ENCODE measurements at regions not wholly inside any gene's neighbourhood (a gene's known extent, or its start where the extent isn't known, plus 50 kb on each side); places are given as distances from the start of the nearest gene placed in this dataset.

GRCh38 chr6:27025351-27025750, 222.2 kb upstream of the PRSS16 start:
- Histone ChIP-seq H3K9me3 (ENCODE audit: insufficient read depth, low read length) (no peaks in the 10 kb centered on the region), H3K4me3 (ENCODE audit: insufficient read depth, low read length, poor library complexity, severe bottlenecking) (no peak overlapping the region), H3K27me3 (ENCODE audit: low read length) (0 out of 2 replicates have a peak, but pooled peaks cover 3% of the 10 kb centered on the region), H3K79me2 (ENCODE audit: insufficient read depth, low read length) (no peaks in the 10 kb centered on the region), H3F3A (ENCODE audit: insufficient read depth) (no peaks in the 10 kb centered on the region), H3K9me2 (replicated peaks; ENCODE audit: insufficient read depth, low read length) (no peaks in the 10 kb centered on the region), H3K4me2 (ENCODE audit: low read depth, low read length, poor library complexity, severe bottlenecking) (no peak overlapping the region), H2AFZ (ENCODE audit: low read depth, low read length, severe bottlenecking) (no peak overlapping the region), H3K9ac (ENCODE audit: low read length) (no peak overlapping the region), H3K27ac (ENCODE audit: low read depth, low read length) (no peak overlapping the region), H3K36me3 (ENCODE audit: low read length) (no peaks in the 10 kb centered on the region), H4K20me1 (ENCODE audit: low read depth, low read length) (no peaks in the 10 kb centered on the region)
- TF ChIP-seq CTCF (IDR thresholded peaks at IDR 0.05; ENCODE audit: insufficient read depth, low read length, poor library complexity, severe bottlenecking) = no peak
- TF ChIP-seq EZH2phosphoT487 (conservative IDR thresholded peaks at IDR 0.05; ENCODE audit: low read length) = no peak

GRCh38 chr6:27026361-27026760, 221.1 kb upstream of the PRSS16 start:
- Histone ChIP-seq H3K4me2 (ENCODE audit: low read depth, low read length, poor library complexity, severe bottlenecking) (no peak overlapping the region), H4K20me1 (ENCODE audit: low read depth, low read length) (no peaks in the 10 kb centered on the region), H2AFZ (ENCODE audit: low read depth, low read length, severe bottlenecking) (no peak overlapping the region), H3K9ac (ENCODE audit: low read length) (no peak overlapping the region), H3K27me3 (ENCODE audit: low read length) (0 out of 2 replicates have a peak, but pooled peaks cover 3% of the 10 kb centered on the region), H3K27ac (ENCODE audit: low read depth, low read length) (no peak overlapping the region), H3K9me3 (ENCODE audit: insufficient read depth, low read length) (no peaks in the 10 kb centered on the region), H3K36me3 (ENCODE audit: low read length) (no peaks in the 10 kb centered on the region), H3K79me2 (ENCODE audit: insufficient read depth, low read length) (no peaks in the 10 kb centered on the region), H3K9me2 (replicated peaks; ENCODE audit: insufficient read depth, low read length) (no peaks in the 10 kb centered on the region), H3K4me3 (ENCODE audit: insufficient read depth, low read length, poor library complexity, severe bottlenecking) (no peak overlapping the region), H3F3A (ENCODE audit: insufficient read depth) (no peaks in the 10 kb centered on the region)
- TF ChIP-seq CTCF (IDR thresholded peaks at IDR 0.05; ENCODE audit: insufficient read depth, low read length, poor library complexity, severe bottlenecking) (no peak), EZH2phosphoT487 (conservative IDR thresholded peaks at IDR 0.05; ENCODE audit: low read length) (no peak)

GRCh38 chr6:27031302-27031701, 216.2 kb upstream of the PRSS16 start:
- no peak overlapping the region for H3K27ac ChIP-seq (ENCODE audit: low read depth, low read length)
- H3K4me2 ChIP-seq (ENCODE audit: low read depth, low read length, poor library complexity, severe bottlenecking) = no peak overlapping the region
- no peaks in the 10 kb centered on the region for H4K20me1 ChIP-seq (ENCODE audit: low read depth, low read length)
- H3K4me3 ChIP-seq (ENCODE audit: insufficient read depth, low read length, poor library complexity, severe bottlenecking) = no peak overlapping the region
- H3F3A ChIP-seq (ENCODE audit: insufficient read depth) = no peaks in the 10 kb centered on the region
- H3K9me2 ChIP-seq (replicated peaks; ENCODE audit: insufficient read depth, low read length) = no peaks in the 10 kb centered on the region
- H3K9ac ChIP-seq (ENCODE audit: low read length) = no peak overlapping the region
- H2AFZ ChIP-seq (ENCODE audit: low read depth, low read length, severe bottlenecking) = no peak overlapping the region
- H3K36me3 ChIP-seq (ENCODE audit: low read length) = no peaks in the 10 kb centered on the region
- TF ChIP-seq EZH2phosphoT487 (conservative IDR thresholded peaks at IDR 0.05; ENCODE audit: low read length) (no peak), CTCF (IDR thresholded peaks at IDR 0.05; ENCODE audit: insufficient read depth, low read length, poor library complexity, severe bottlenecking) (no peak)
- no peaks in the 10 kb centered on the region for H3K79me2 ChIP-seq (ENCODE audit: insufficient read depth, low read length)
- H3K27me3 ChIP-seq (ENCODE audit: low read length) = 0 out of 2 replicates have a peak, but pooled peaks cover 3% of the 10 kb centered on the region
- no peaks in the 10 kb centered on the region for H3K9me3 ChIP-seq (ENCODE audit: insufficient read depth, low read length)
